ENCODE measurements at regions not wholly inside any gene's neighbourhood (a gene's known extent, or its start where the extent isn't known, plus 50 kb on each side); places are given as distances from the start of the nearest gene placed in this dataset.

DNA sequence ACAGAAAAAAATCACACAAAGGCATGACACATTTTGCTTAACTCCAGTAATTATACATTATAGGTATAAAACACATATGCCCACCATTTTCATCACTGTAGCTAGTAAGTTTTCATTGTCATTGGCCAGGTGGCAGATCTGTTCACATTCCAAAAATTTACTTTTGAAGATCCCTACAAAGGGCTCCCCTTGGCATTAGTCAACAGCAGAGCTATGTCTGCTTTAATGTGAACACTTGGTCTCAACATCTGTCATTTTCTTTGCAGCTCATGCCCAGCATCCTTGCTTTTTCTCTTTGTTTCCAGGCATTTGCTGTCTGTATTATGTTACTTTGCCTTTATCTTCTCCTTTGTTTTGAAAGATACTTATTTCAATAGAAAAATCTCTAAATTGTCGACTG lies 519.1 kb upstream of the FOXG1 start:
- TF ChIP-seq, protein P1, sequence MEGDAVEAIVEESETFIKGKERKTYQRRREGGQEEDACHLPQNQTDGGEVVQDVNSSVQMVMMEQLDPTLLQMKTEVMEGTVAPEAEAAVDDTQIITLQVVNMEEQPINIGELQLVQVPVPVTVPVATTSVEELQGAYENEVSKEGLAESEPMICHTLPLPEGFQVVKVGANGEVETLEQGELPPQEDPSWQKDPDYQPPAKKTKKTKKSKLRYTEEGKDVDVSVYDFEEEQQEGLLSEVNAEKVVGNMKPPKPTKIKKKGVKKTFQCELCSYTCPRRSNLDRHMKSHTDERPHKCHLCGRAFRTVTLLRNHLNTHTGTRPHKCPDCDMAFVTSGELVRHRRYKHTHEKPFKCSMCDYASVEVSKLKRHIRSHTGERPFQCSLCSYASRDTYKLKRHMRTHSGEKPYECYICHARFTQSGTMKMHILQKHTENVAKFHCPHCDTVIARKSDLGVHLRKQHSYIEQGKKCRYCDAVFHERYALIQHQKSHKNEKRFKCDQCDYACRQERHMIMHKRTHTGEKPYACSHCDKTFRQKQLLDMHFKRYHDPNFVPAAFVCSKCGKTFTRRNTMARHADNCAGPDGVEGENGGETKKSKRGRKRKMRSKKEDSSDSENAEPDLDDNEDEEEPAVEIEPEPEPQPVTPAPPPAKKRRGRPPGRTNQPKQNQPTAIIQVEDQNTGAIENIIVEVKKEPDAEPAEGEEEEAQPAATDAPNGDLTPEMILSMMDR (conservative IDR thresholded peaks at IDR 0.05; ENCODE audit: low read depth, low read length): no peak
- TF ChIP-seq EZH2 (IDR thresholded peaks at IDR 0.05; ENCODE audit: borderline replicate concordance, low read depth, low read length, poor library complexity, severe bottlenecking): no peak

Data from A673 (cell line).